Stimulated activated CD8-positive, alpha-beta memory T cell treated with anti-CD3 and anti-CD28 coated beads, Interleukin-2, amount 100 ng/mL, for 1 hour (primary cell): ENCODE measurements at regions not wholly inside any gene's neighbourhood (a gene's known extent, or its start where the extent isn't known, plus 50 kb on each side); places are given as distances from the start of the nearest gene placed in this dataset.

Source experiments
- DNase-seq, 2 donors: peaks; one replicate each; pipeline ENCODE4 v3.0.0-alpha.2; 2020; ENCODE audit warnings: low read depth in 2 of 2

- no peak for DNase-seq
These were observed 239.0 kb upstream of the JUN start for GRCh38 chr1:59022799-59023198.

- no peak for DNase-seq
These were observed 241.4 kb upstream of the JUN start for GRCh38 chr1:59025201-59025600.

GRCh38 chr1:59025898-59026426, 242.1 kb upstream of the JUN start:
- no peak for DNase-seq

- no peak for DNase-seq
These were observed 242.7 kb upstream of the JUN start for GRCh38 chr1:59026472-59026948.

- no peak for DNase-seq
These were observed 243.3 kb upstream of the JUN start for GRCh38 chr1:59027177-59027576.

- DNase-seq, result no peak
These were observed 244.2 kb upstream of the JUN start for GRCh38 chr1:59028048-59028447.

- DNase-seq, result no peak
These were observed 245.7 kb upstream of the JUN start for GRCh38 chr1:59029411-59030167.

- DNase-seq, result no peak
These were observed 248.4 kb upstream of the JUN start for GRCh38 chr1:59032228-59032627.

GRCh38 chr1:59033761-59034160, 249.9 kb upstream of the JUN start:
- DNase-seq, result no peak

- DNase-seq, result no peak
These were observed 251.1 kb upstream of the JUN start for GRCh38 chr1:59034925-59035324.

GRCh38 chr1:59039551-59039950, 255.7 kb upstream of the JUN start:
- DNase-seq, result no peak

GRCh38 chr1:59040486-59040885, 256.4 kb upstream of the FGGY start:
- no peak for DNase-seq

- DNase-seq, result no peak
These were observed 255.1 kb upstream of the FGGY start for GRCh38 chr1:59041646-59042277.

- no peak for DNase-seq
These were observed 253.1 kb upstream of the FGGY start for GRCh38 chr1:59043796-59044195.

GRCh38 chr1:59044535-59045121, 252.3 kb upstream of the FGGY start:
- no peak for DNase-seq

- no peak for DNase-seq
These were observed 251.8 kb upstream of the FGGY start for GRCh38 chr1:59045137-59045536.

GRCh38 chr1:59045636-59046035, 251.3 kb upstream of the FGGY start:
- no peak for DNase-seq

GRCh38 chr1:59046134-59046533, 250.8 kb upstream of the FGGY start:
- DNase-seq, result no peak

- no peak for DNase-seq
These were observed 250.2 kb upstream of the FGGY start for GRCh38 chr1:59046730-59047157.

GRCh38 chr1:59051007-59051406, 245.9 kb upstream of the FGGY start:
- no peak for DNase-seq

- DNase-seq, result no peak
These were observed 244.7 kb upstream of the FGGY start for GRCh38 chr1:59052166-59052590.

GRCh38 chr1:59054172-59054571, 242.7 kb upstream of the FGGY start:
- DNase-seq, result no peak
